HG02798 (cell line): ENCODE measurements at regions not wholly inside any gene's neighbourhood (a gene's known extent, or its start where the extent isn't known, plus 50 kb on each side); places are given as distances from the start of the nearest gene placed in this dataset.
"Not testable (repeated sequence)": the region's sequence is repeated elsewhere in the genome, so short reads cannot be mapped to it uniquely, and the experiment has no call there.

Source experiments
- ATAC-seq: cut with Tn5 transposase; IDR thresholded peaks from one replicate; pipeline ENCODE4 v1.9.1; 2021; ENCODE audit warnings: mild to moderate bottlenecking; ENCODE audit not compliant: unreplicated experiment, poor library complexity

GRCh38 chr2:138066139-138066806 lies 102.0 kb downstream of the HNMT start:
- ATAC-seq: no peak

- ATAC-seq: no peak
Measured at GRCh38 chr2:138066841-138067240, 102.6 kb downstream of the HNMT start.

GRCh38 chr2:138068669-138069068 lies 104.4 kb downstream of the HNMT start:
- ATAC-seq: not testable (repeated sequence)

GRCh38 chr2:138071042-138071719 lies 106.9 kb downstream of the HNMT start:
- ATAC-seq: not testable (repeated sequence)

GRCh38 chr2:138071720-138072719 lies 107.7 kb downstream of the HNMT start:
- no peak for ATAC-seq

DNA sequence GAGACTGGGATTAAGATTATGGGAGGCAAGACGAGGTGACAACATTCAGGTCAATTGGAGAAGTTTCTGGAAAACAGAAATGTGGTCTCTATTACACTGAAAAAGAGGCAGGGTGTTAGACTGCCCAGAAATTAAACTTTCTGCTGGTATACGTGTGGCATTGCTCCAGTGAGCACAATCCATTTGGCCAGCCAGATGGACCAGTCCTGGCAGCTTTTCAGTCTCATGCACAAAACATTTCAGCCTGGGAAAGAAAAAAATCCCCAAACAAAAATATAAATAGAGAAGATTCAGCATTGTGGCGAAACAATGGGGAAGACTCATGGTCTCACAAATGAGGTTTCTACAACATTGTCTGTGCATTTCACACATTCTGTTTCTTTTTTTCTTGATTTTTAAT lies 113.9 kb downstream of the HNMT start:
- no peak for ATAC-seq

- ATAC-seq: no peak
Measured at GRCh38 chr2:138079976-138080375, 115.7 kb downstream of the HNMT start.

DNA sequence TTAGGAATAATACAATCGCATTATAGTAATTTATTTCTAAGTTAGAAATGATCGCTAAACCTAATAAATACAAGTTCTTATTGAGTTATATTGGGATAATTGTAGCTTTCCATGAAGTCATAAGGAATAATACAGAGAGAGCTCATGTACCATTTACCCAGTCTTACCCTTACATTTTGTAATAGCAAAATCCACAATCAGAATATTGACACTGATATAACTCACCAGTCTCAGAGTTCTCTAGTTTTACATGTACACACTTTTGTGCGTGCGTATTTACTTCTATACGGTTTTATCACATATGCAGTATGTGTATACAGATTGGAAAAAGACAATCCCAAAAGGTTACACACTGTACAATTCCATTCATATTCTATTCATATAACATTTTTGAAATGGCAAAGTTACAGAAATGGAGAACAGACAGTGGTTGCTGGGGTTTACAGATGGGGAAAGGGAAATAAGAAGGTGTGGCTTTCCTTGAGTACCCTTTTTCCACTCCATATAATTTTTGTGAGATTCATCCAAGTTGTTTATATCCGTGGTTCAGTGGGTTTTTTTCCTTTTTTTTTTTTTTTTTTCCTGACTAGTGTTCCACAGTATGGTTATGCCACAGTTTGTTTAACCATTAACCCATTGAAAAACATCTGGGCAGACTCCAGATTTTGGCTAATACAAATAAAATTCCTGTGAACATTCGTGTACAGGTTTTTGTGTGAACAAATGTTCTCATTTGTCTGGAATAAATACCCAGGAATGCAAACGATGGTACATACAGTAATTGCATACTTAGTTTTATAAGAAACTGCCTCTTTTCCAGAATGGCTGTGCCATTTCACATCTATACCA lies 117.2 kb downstream of the HNMT start:
- no peak for ATAC-seq

DNA sequence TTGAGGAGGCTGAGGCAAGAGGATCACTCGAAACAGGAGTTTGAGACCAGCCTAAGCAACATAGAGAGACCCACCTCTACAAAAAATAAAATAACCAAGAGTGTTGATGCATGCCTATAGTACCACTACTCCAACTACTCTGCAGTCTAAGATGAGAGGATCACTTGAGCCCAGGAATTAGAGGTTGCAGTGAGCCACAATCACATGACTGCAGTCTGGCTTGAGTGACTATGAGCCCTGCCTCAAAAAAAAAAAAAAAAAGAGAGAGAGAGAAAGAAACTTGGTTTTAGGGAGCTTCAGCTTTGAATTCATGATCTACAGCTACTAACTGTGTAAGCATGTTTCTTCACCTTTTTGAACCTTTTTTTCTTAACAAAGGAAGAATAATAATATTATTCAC lies 119.9 kb downstream of the HNMT start:
- no peak for ATAC-seq

GRCh38 chr2:138085441-138085840 lies 121.2 kb downstream of the HNMT start:
- not testable (repeated sequence) for ATAC-seq

GRCh38 chr2:138086576-138086975 lies 122.3 kb downstream of the HNMT start:
- no peak for ATAC-seq

- no peak for ATAC-seq
Measured at GRCh38 chr2:138087751-138088593, 123.7 kb downstream of the HNMT start.

DNA sequence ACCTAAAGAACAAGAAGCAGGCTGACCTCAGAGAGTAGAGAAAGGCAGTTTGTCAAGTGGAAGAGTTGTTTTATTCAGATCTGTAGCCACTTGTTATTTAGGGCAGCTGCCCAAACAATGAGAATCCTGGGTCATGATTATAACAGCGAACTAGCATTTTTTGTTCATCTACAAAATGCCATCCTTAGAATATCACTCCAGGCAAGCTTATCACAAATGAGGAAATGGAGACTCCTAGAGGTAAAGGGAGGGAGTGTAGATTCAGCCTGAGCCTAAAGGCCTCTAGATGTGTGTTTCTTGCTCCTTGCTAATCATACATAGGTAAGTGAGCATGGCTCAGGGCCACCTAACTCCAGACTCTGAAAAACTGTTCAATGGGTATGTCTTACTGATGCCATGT lies 126.1 kb downstream of the HNMT start:
- peak; percentile 83 for ATAC-seq

DNA sequence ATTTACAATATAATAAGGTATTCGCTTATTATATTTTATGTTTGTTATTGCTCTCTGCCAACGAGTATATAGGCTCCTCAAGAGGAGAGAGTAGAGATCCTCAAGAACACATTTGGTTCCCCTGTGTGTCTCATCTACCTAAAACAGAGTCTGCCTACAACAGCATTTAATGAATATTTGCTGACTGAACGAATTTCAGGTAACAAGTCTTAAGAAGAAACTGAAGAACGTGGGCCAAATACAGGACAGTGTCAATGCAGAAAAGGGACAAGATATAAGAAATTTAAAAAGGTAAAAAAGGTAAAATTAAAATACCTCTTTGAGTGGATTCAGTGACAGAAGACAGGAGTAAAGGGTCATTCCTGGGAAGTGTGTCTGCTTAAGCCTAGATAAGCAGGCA lies 129.2 kb downstream of the HNMT start:
- no peak for ATAC-seq

DNA sequence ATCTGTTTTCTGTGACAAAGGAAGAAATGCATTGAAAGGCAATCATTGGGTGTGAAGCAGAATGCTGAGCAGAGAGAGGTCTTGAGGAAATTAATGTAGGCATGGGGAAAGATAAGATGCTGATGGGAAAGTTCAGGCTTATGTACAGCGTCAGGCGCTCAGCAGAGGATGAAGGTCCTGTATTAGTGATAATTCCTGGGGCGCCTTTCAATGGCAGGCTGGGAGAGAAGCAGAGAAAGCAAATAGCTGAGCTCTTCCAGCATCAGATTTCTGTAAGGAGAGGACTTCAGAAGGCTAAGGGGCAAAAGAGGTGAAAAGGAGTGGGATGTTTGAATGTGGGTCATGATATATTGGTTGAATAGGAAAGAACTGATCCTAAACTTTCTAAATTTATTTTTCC lies 129.8 kb downstream of the HNMT start:
- ATAC-seq: no peak

DNA sequence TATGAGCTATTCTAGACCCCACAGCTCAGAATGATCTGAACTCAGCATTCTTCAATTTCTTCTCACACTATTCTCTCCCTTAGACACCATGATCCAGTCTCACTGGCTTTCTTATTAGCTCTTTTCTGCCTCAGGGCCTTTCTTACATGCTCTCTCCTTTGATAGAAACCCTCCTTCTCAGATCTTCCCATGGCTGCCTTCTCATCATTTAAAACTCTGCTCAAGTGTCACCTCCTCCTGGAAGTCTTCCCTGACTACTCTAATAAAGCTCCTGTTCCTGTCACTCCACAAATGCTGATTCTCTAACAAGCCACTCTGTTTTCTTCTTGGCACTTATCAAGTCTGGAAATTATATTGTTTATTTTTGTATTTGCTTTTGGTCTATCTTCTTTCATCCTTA lies 131.1 kb downstream of the HNMT start:
- ATAC-seq: no peak

DNA sequence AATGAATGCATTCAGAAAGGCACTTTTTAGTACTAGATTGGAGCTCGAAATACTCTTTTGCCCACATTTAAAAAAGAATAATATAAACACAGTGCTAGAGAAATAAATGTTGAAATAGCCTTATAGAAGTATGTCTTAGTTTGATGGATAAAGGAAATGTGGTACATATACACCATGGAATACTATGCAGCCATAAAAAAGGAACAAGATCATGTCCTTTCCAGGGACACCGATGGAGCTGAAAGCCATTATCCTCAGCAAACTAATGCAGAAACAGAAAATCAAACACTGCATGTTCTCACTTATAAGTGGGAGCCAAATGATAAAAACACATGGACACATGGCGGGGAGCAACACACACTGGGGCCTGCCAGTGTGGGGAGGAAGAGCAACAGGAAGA lies 135.0 kb downstream of the HNMT start:
- ATAC-seq: not testable (repeated sequence)

- ATAC-seq: no peak
Measured at GRCh38 chr2:138101718-138102117, 137.4 kb downstream of the HNMT start.

GRCh38 chr2:138102664-138103063 lies 138.4 kb downstream of the HNMT start:
- no peak for ATAC-seq
